Body of pancreas (tissue), 4 donors: ENCODE measurements at regions not wholly inside any gene's neighbourhood (a gene's known extent, or its start where the extent isn't known, plus 50 kb on each side); places are given as distances from the start of the nearest gene placed in this dataset.

Experiments
- CTCF ChIP-seq, 7 experiments: fragments of 450-650 bp in 4 of 7; fragments of 200-600 bp in 3 of 7; sonication (generic) in 3 of 7; IDR thresholded peaks; one replicate each; pipeline ENCODE4 v1.5.1; 2016 to 2019; ENCODE audit warnings: antibody characterized with exemption in 7 of 7
- POLR2A ChIP-seq, 3 donors: fragments of 450-650 bp; IDR thresholded peaks; one replicate each; pipeline ENCODE4 v1.6.1; 2016; ENCODE audit warnings: antibody characterized with exemption in 3 of 3, mild to moderate bottlenecking in 2 of 3

GRCh38 chr4:81816031-81816761 lies 344.5 kb upstream of the RASGEF1B start:
- TF ChIP-seq CTCF (IDR thresholded peaks at IDR 0.05) (no peak), POLR2A (IDR thresholded peaks at IDR 0.05) (no peak)
